ENCODE measurements at regions not wholly inside any gene's neighbourhood (a gene's known extent, or its start where the extent isn't known, plus 50 kb on each side); places are given as distances from the start of the nearest gene placed in this dataset.

DNA sequence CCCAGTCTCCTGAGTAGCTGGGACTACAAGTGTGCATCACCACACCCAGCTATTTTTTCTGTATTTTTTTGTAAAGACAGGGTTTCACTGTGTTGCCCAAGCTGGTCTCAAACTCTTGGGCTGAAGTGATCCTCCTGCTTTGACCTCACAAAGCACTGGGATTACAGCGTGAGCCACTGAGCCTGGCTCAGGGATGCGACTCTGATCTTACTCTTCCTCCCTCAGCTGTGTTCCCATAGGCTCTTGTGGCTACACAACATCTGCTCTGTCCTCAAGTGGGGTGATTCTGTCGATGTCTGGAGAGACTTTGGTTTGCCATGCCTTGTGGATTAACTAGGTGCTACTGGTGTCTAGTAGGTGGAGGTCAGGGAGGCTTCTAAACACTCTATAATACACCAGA is 127.0 kb upstream of the SERPIND1 start:
- no peaks in the 10 kb centered on the region for H3K9me3 ChIP-seq
- DNase-seq, result no peak
- H3K27ac ChIP-seq, result no peak overlapping the region
- no peaks in the 10 kb centered on the region for H3K36me3 ChIP-seq
- no peaks in the 10 kb centered on the region for H3K4me1 ChIP-seq
- ATAC-seq, result no peak
- H3K27me3 ChIP-seq, result no peaks in the 10 kb centered on the region
- intact Hi-C loops (cut with DNase I), result no loop called here
- no peak for TF ChIP-seq CTCF (IDR thresholded peaks at IDR 0.05)
- H3K4me3 ChIP-seq, result no peak overlapping the region

DNA sequence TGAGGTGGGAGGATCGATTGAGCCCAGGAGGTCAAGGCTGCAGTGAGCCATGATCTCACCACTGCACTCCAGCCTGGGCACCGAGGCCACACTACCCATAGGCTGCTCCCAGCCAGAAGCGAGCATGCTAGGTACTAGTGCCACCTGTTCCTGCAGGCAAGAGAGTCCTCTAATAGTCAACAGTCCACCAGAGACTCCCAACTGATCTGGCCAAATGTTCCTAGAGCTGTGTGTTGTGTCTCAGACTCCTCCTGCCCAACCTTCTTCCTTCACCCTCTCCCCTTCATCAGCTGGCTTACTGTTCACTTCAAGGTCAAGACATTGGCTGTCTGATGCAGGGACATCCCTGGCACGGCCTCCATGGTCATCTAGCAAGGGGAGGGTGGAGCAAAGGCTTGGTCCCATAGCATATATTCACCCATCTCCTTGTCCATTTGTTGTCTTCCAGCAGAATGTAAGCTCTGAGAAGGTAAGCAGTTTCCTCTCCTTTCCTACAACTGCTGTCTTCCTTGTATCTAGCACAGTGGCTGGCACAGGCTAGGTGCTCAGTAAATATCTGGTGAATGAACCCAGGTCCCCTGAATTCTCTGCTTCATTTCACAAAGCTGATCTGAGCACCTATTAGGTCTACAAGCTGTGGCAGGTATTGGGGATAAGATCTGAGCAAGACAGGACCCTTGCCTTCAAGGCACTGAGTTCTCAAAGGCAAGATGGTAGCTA is 126.2 kb upstream of the SERPIND1 start:
- ATAC-seq (no peak), DNase-seq (no peak)
- Histone ChIP-seq H3K4me3 (no peak overlapping the region), H3K27ac (no peak overlapping the region), H3K36me3 (no peaks in the 10 kb centered on the region), H3K9me3 (no peaks in the 10 kb centered on the region), H3K4me1 (no peaks in the 10 kb centered on the region), H3K27me3 (no peaks in the 10 kb centered on the region)
- no peak for TF ChIP-seq CTCF (IDR thresholded peaks at IDR 0.05)
- intact Hi-C loops (cut with DNase I), result no loop called here

GRCh38 chr22:20648306-20648903 is 125.5 kb upstream of the SERPIND1 start:
- Histone ChIP-seq H3K4me1 (no peaks in the 10 kb centered on the region), H3K27ac (no peak overlapping the region), H3K36me3 (no peaks in the 10 kb centered on the region), H3K9me3 (no peaks in the 10 kb centered on the region), H3K27me3 (no peaks in the 10 kb centered on the region), H3K4me3 (no peak overlapping the region)
- ATAC-seq (no peak), DNase-seq (no peak)
- TF ChIP-seq CTCF (IDR thresholded peaks at IDR 0.05), result no peak
- intact Hi-C loops (cut with DNase I), result no loop called here

GRCh38 chr22:20650294-20651207 is 123.4 kb upstream of the SERPIND1 start:
- Histone ChIP-seq H3K27ac (no peak overlapping the region), H3K4me3 (no peak overlapping the region), H3K4me1 (no peaks in the 10 kb centered on the region), H3K9me3 (no peaks in the 10 kb centered on the region), H3K36me3 (no peaks in the 10 kb centered on the region), H3K27me3 (no peaks in the 10 kb centered on the region)
- no peak for ATAC-seq
- DNase-seq, result no peak
- intact Hi-C loops (cut with DNase I), result no loop called here
- no peak for TF ChIP-seq CTCF (IDR thresholded peaks at IDR 0.05)

DNA sequence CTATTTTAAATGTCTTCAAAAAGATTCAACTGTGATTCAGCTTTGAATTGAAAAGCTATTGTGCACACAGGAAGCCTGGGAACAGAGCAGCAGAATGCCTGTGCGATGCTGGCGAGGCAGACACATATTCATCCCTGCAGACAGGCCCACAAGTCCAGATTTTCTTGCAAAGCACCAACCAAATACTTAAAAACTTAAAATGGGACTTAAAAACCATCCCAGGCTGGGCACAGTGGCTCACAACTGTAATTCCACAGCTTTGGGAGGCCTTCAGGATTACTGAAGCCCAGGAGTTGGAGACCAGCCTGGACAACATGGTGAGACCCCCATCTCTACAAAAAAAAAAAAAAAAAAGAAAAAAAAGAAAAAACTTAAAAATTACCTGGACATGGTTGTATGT is 122.6 kb upstream of the SERPIND1 start:
- Histone ChIP-seq H3K36me3 (no peaks in the 10 kb centered on the region), H3K27me3 (no peaks in the 10 kb centered on the region), H3K4me1 (no peaks in the 10 kb centered on the region), H3K27ac (no peak overlapping the region), H3K9me3 (no peaks in the 10 kb centered on the region), H3K4me3 (no peak overlapping the region)
- intact Hi-C loops (cut with DNase I), result no loop called here
- no peak for ATAC-seq
- DNase-seq, result no peak
- TF ChIP-seq CTCF (IDR thresholded peaks at IDR 0.05), result no peak

All from left lung (tissue), 4 donors.